Karpas-422 (cell line): ENCODE measurements at regions not wholly inside any gene's neighbourhood (a gene's known extent, or its start where the extent isn't known, plus 50 kb on each side); places are given as distances from the start of the nearest gene placed in this dataset.

ENCODE experiments used
- DNase-seq: peaks from one replicate; pipeline ENCODE4 v3.0.0-alpha.2; 2015
- H2AFZ ChIP-seq: fragments of 200-600 bp; sonication (generic); 2 replicates; pipeline ENCODE4 v1.6.1; 2014; ENCODE audit warnings: antibody characterized with exemption, low read length, mixed read lengths
- H3K27ac ChIP-seq: fragments of 200-600 bp; sonication (generic); 2 replicates; pipeline ENCODE4 v1.5.1; 2014; ENCODE audit warnings: mild to moderate bottlenecking, low read length, moderate library complexity
- H3K27me3 ChIP-seq: fragments of 200-600 bp; sonication (generic); 2 replicates; pipeline ENCODE4 v1.6.1; 2014; ENCODE audit warnings: low read length, mixed read lengths
- H3K36me3 ChIP-seq: fragments of 200-600 bp; sonication (generic); 2 replicates; pipeline ENCODE4 v1.6.1; 2014; ENCODE audit warnings: low read length, mixed read lengths; ENCODE audit not compliant: insufficient read depth
- H3K4me1 ChIP-seq: fragments of 200-600 bp; sonication (generic); 2 replicates; pipeline ENCODE4 v1.6.1; 2014; ENCODE audit warnings: mild to moderate bottlenecking, low read length, mixed read lengths
- H3K4me2 ChIP-seq: fragments of 200-600 bp; sonication (generic); 2 replicates; pipeline ENCODE4 v1.6.1; 2014; ENCODE audit warnings: low read length, low read depth, mild to moderate bottlenecking; ENCODE audit not compliant: poor library complexity, severe bottlenecking
- H3K4me3 ChIP-seq: fragments of 200-600 bp; sonication (generic); 2 replicates; pipeline ENCODE4 v1.5.1; 2014; ENCODE audit warnings: mild to moderate bottlenecking, antibody characterized with exemption, low read length, mixed read lengths
- H3K79me2 ChIP-seq: fragments of 200-600 bp; sonication (generic); 2 replicates; pipeline ENCODE4 v1.6.1; 2014; ENCODE audit warnings: mild to moderate bottlenecking, low read length, mixed read lengths
- H3K9ac ChIP-seq: fragments of 200-600 bp; sonication (generic); 2 replicates; pipeline ENCODE4 v1.6.0; 2014; ENCODE audit warnings: low read length
- H3K9me2 ChIP-seq: fragments of 200-600 bp; sonication (generic), shearing (Covaris generic); replicated peaks from 2 replicates; pipeline ENCODE4 v1.6.0; 2014; ENCODE audit warnings: mild to moderate bottlenecking, low read length, moderate library complexity; ENCODE audit not compliant: insufficient read depth
- H3K9me3 ChIP-seq: fragments of 300-700, 200-600 bp; sonication (generic); 2 replicates; pipeline ENCODE4 v1.6.1; 2014; ENCODE audit warnings: low read length, mixed read lengths
- H4K20me1 ChIP-seq: fragments of 200-600 bp; sonication (generic); 2 replicates; pipeline ENCODE4 v1.6.1; 2014; ENCODE audit warnings: mild to moderate bottlenecking, antibody characterized with exemption, low read length, low read depth; ENCODE audit not compliant: insufficient read depth

GRCh38 chr10:36837416-36837815 is 288.0 kb upstream of the ANKRD30A start:
- no peaks in the 10 kb centered on the region for H3K9me3 ChIP-seq
- H3K36me3 ChIP-seq, result no peaks in the 10 kb centered on the region
- no peak overlapping the region for H3K4me3 ChIP-seq
- H3K27me3 ChIP-seq, result no peaks in the 10 kb centered on the region
- no peak overlapping the region for H2AFZ ChIP-seq
- H3K9me2 ChIP-seq, result no peaks in the 10 kb centered on the region
- no peaks in the 10 kb centered on the region for H4K20me1 ChIP-seq
- H3K27ac ChIP-seq, result no peak overlapping the region
- no peak overlapping the region for H3K9ac ChIP-seq
- H3K4me2 ChIP-seq, result no peak overlapping the region
- H3K4me1 ChIP-seq, result no peaks in the 10 kb centered on the region
- no peaks in the 10 kb centered on the region for H3K79me2 ChIP-seq
- no peak for DNase-seq

GRCh38 chr10:36819781-36820180 is 305.6 kb upstream of the ANKRD30A start:
- DNase-seq, result no peak
- Histone ChIP-seq H4K20me1 (no peaks in the 10 kb centered on the region), H3K36me3 (no peaks in the 10 kb centered on the region), H3K4me1 (no peaks in the 10 kb centered on the region), H3K27me3 (no peaks in the 10 kb centered on the region), H3K9me2 (no peaks in the 10 kb centered on the region), H3K4me3 (no peak overlapping the region), H3K4me2 (no peak overlapping the region), H3K27ac (no peak overlapping the region), H2AFZ (no peak overlapping the region), H3K79me2 (no peaks in the 10 kb centered on the region), H3K9ac (no peak overlapping the region), H3K9me3 (no peaks in the 10 kb centered on the region)

GRCh38 chr10:36817898-36818297 is 307.5 kb upstream of the ANKRD30A start:
- H3K4me1 ChIP-seq, result no peaks in the 10 kb centered on the region
- H3K27me3 ChIP-seq, result no peaks in the 10 kb centered on the region
- H4K20me1 ChIP-seq, result no peaks in the 10 kb centered on the region
- H2AFZ ChIP-seq, result no peak overlapping the region
- no peak overlapping the region for H3K4me3 ChIP-seq
- no peaks in the 10 kb centered on the region for H3K36me3 ChIP-seq
- H3K27ac ChIP-seq, result no peak overlapping the region
- no peak overlapping the region for H3K9ac ChIP-seq
- no peak for DNase-seq
- no peaks in the 10 kb centered on the region for H3K9me3 ChIP-seq
- H3K4me2 ChIP-seq, result no peak overlapping the region
- no peaks in the 10 kb centered on the region for H3K9me2 ChIP-seq
- no peaks in the 10 kb centered on the region for H3K79me2 ChIP-seq

GRCh38 chr10:36808625-36809362 is 316.6 kb upstream of the ANKRD30A start:
- no peak for DNase-seq
- Histone ChIP-seq H3K9me2 (no peaks in the 10 kb centered on the region), H3K9ac (no peak overlapping the region), H4K20me1 (no peaks in the 10 kb centered on the region), H3K79me2 (no peaks in the 10 kb centered on the region), H2AFZ (no peak overlapping the region), H3K27me3 (no peaks in the 10 kb centered on the region), H3K4me3 (no peak overlapping the region), H3K36me3 (no peaks in the 10 kb centered on the region), H3K9me3 (no peaks in the 10 kb centered on the region), H3K4me2 (no peak overlapping the region), H3K27ac (no peak overlapping the region), H3K4me1 (no peaks in the 10 kb centered on the region)

GRCh38 chr10:36803229-36803628 is 322.2 kb upstream of the ANKRD30A start:
- Histone ChIP-seq H3K9me3 (no peaks in the 10 kb centered on the region), H3K4me2 (no peak overlapping the region), H3K27me3 (no peaks in the 10 kb centered on the region), H3K4me1 (no peaks in the 10 kb centered on the region), H4K20me1 (no peaks in the 10 kb centered on the region), H3K9me2 (no peaks in the 10 kb centered on the region), H3K27ac (no peak overlapping the region), H3K4me3 (no peak overlapping the region), H3K36me3 (no peaks in the 10 kb centered on the region), H3K9ac (no peak overlapping the region), H3K79me2 (no peaks in the 10 kb centered on the region), H2AFZ (no peak overlapping the region)
- no peak for DNase-seq

- Histone ChIP-seq H3K4me2 (no peak overlapping the region), H3K9me2 (no peaks in the 10 kb centered on the region), H2AFZ (no peak overlapping the region), H3K4me1 (no peaks in the 10 kb centered on the region), H3K9ac (no peak overlapping the region), H3K4me3 (no peak overlapping the region), H3K9me3 (0 out of 2 replicates have a peak, but pooled peaks cover 3% of the 10 kb centered on the region), H4K20me1 (no peaks in the 10 kb centered on the region), H3K27me3 (no peaks in the 10 kb centered on the region), H3K27ac (no peak overlapping the region), H3K79me2 (no peaks in the 10 kb centered on the region), H3K36me3 (no peaks in the 10 kb centered on the region)
- no peak for DNase-seq
Observed at GRCh38 chr10:36802490-36803153, 322.8 kb upstream of the ANKRD30A start.

GRCh38 chr10:36801660-36802059 is 323.7 kb upstream of the ANKRD30A start:
- Histone ChIP-seq H3K4me1 (no peaks in the 10 kb centered on the region), H3K27me3 (no peaks in the 10 kb centered on the region), H3K36me3 (no peaks in the 10 kb centered on the region), H3K9ac (no peak overlapping the region), H3K79me2 (no peaks in the 10 kb centered on the region), H3K4me2 (no peak overlapping the region), H3K27ac (no peak overlapping the region), H3K9me2 (no peaks in the 10 kb centered on the region), H3K4me3 (no peak overlapping the region), H4K20me1 (no peaks in the 10 kb centered on the region), H3K9me3 (0 out of 2 replicates have a peak, but pooled peaks cover 3% of the 10 kb centered on the region), H2AFZ (no peak overlapping the region)
- no peak for DNase-seq

- no peak for DNase-seq
Observed at GRCh38 chr10:36794981-36795380, 330.4 kb upstream of the ANKRD30A start.

More at GRCh38 chr10:36794981-36795380, 330.4 kb upstream of the ANKRD30A start:
- no peak overlapping the region for H3K9ac ChIP-seq
- H3K4me2 ChIP-seq, result no peak overlapping the region
- H3K9me2 ChIP-seq, result no peaks in the 10 kb centered on the region
- no peaks in the 10 kb centered on the region for H3K36me3 ChIP-seq
- H4K20me1 ChIP-seq, result no peaks in the 10 kb centered on the region
- 0 out of 2 replicates have a peak, but pooled peaks cover 3% of the 10 kb centered on the region for H3K9me3 ChIP-seq
- H3K27me3 ChIP-seq, result no peaks in the 10 kb centered on the region
- no peaks in the 10 kb centered on the region for H3K79me2 ChIP-seq
- H3K4me3 ChIP-seq, result no peak overlapping the region
- H2AFZ ChIP-seq, result no peak overlapping the region
- no peaks in the 10 kb centered on the region for H3K4me1 ChIP-seq
- no peak overlapping the region for H3K27ac ChIP-seq
